ENCODE measurements at regions not wholly inside any gene's neighbourhood (a gene's known extent, or its start where the extent isn't known, plus 50 kb on each side); places are given as distances from the start of the nearest gene placed in this dataset.

GRCh38 chr10:127618797-127619196, 69.7 kb downstream of the NPS start:
- in situ Hi-C loops (cut with HindIII; ENCODE audit: low pct_unique_long_range_greater_than_20kb, low sequenced_read_pairs), result no loop called here
- Histone ChIP-seq H3K4me1 (ENCODE audit: control insufficient read depth, insufficient read depth, low read length) (no peaks in the 10 kb centered on the region), H3K27ac (ENCODE audit: low read length) (no peak overlapping the region), H3K4me3 (ENCODE audit: low read depth in 2 of 2, low read length in 2 of 2) (no peak overlapping the region), H3K36me3 (ENCODE audit: control insufficient read depth, insufficient read depth, low read length) (no peaks in the 10 kb centered on the region), H3K27me3 (ENCODE audit: control insufficient read depth, insufficient read depth, low read length) (peaks cover 5% of the 10 kb centered on the region), H3K9me3 (ENCODE audit: control insufficient read depth, insufficient read depth, low read depth, low read length) (no peaks in the 10 kb centered on the region)
- no peak for TF ChIP-seq POLR2AphosphoS5 (IDR thresholded peaks at IDR 0.05; ENCODE audit: low read depth, low read length)
- ChIA-PET POLR2A (no interaction called here), CTCF (no interaction called here)
- intact Hi-C loops (cut with micrococcal nuclease; ENCODE audit: unreplicated experiment), result no loop called here
- no TSS peak for BruUV-seq (replicated peaks)
- no peak for DNase-seq (ENCODE audit: low read depth, low spot score)
- no peak for ATAC-seq

GRCh38 chr10:127619546-127620325, 70.6 kb downstream of the NPS start:
- Histone ChIP-seq H3K36me3 (ENCODE audit: control insufficient read depth, insufficient read depth, low read length) (no peaks in the 10 kb centered on the region), H3K9me3 (ENCODE audit: control insufficient read depth, insufficient read depth, low read depth, low read length) (no peaks in the 10 kb centered on the region), H3K4me3 (ENCODE audit: low read depth in 2 of 2, low read length in 2 of 2) (no peak overlapping the region), H3K27ac (ENCODE audit: low read length) (no peak overlapping the region), H3K27me3 (ENCODE audit: control insufficient read depth, insufficient read depth, low read length) (peaks cover 5% of the 10 kb centered on the region), H3K4me1 (ENCODE audit: control insufficient read depth, insufficient read depth, low read length) (no peaks in the 10 kb centered on the region)
- ATAC-seq (no peak), DNase-seq (ENCODE audit: low read depth, low spot score) (no peak)
- CTCF ChIA-PET, result no interaction called here
- POLR2A ChIA-PET, result no interaction called here
- no peak for TF ChIP-seq TCF7L2 (IDR thresholded peaks at IDR 0.05; ENCODE audit: low read depth, low read length)
- no peak for TF ChIP-seq SIN3A (IDR thresholded peaks at IDR 0.05; ENCODE audit: borderline replicate concordance, insufficient read depth, low read depth, low read length)
- no peak for TF ChIP-seq CTCF (IDR thresholded peaks at IDR 0.05)
- TF ChIP-seq REST (IDR thresholded peaks at IDR 0.05; ENCODE audit: insufficient read depth in 1 of 2, low read depth in 2 of 2, low read length in 1 of 2), result no peak
- no peak for TF ChIP-seq POLR2AphosphoS5 (IDR thresholded peaks at IDR 0.05; ENCODE audit: low read depth, low read length)
- intact Hi-C loops (cut with micrococcal nuclease; ENCODE audit: unreplicated experiment) (no loop called here), in situ Hi-C loops (cut with HindIII; ENCODE audit: low pct_unique_long_range_greater_than_20kb, low sequenced_read_pairs) (no loop called here)
- BruUV-seq (replicated peaks), result no TSS peak

- H3K4me1 ChIP-seq (ENCODE audit: control insufficient read depth, insufficient read depth, low read length), result no peaks in the 10 kb centered on the region
- no peak for ATAC-seq
- ChIA-PET POLR2A (no interaction called here), CTCF (no interaction called here)
- no peaks in the 10 kb centered on the region for H3K9me3 ChIP-seq (ENCODE audit: control insufficient read depth, insufficient read depth, low read depth, low read length)
- no peaks in the 10 kb centered on the region for H3K36me3 ChIP-seq (ENCODE audit: control insufficient read depth, insufficient read depth, low read length)
- intact Hi-C loops (cut with micrococcal nuclease; ENCODE audit: unreplicated experiment) (no loop called here), in situ Hi-C loops (cut with HindIII; ENCODE audit: low pct_unique_long_range_greater_than_20kb, low sequenced_read_pairs) (no loop called here)
- no peak for DNase-seq (ENCODE audit: low read depth, low spot score)
- no peak for TF ChIP-seq SIN3A (IDR thresholded peaks at IDR 0.05; ENCODE audit: borderline replicate concordance, insufficient read depth, low read depth, low read length)
- TF ChIP-seq REST (IDR thresholded peaks at IDR 0.05; ENCODE audit: insufficient read depth in 1 of 2, low read depth in 2 of 2, low read length in 1 of 2), result no peak
- no peak for TF ChIP-seq TCF7L2 (IDR thresholded peaks at IDR 0.05; ENCODE audit: low read depth, low read length)
- no peak for TF ChIP-seq CTCF (IDR thresholded peaks at IDR 0.05)
- no peak for TF ChIP-seq POLR2AphosphoS5 (IDR thresholded peaks at IDR 0.05; ENCODE audit: low read depth, low read length)
- H3K4me3 ChIP-seq (ENCODE audit: low read depth in 2 of 2, low read length in 2 of 2), result no peak overlapping the region
- H3K27ac ChIP-seq (ENCODE audit: low read length), result no peak overlapping the region
- BruUV-seq (replicated peaks), result no TSS peak
- H3K27me3 ChIP-seq (ENCODE audit: control insufficient read depth, insufficient read depth, low read length), result no peaks in the 10 kb centered on the region
Measured at GRCh38 chr10:127635882-127636281, 86.8 kb downstream of the NPS start.
